Activated CD4-positive, CD25-positive, alpha-beta regulatory T cell treated with anti-CD3 and anti-CD28 coated beads, Interleukin-2, amount 50 U/mL, for 72 hours (primary cell): ENCODE measurements at regions not wholly inside any gene's neighbourhood (a gene's known extent, or its start where the extent isn't known, plus 50 kb on each side); places are given as distances from the start of the nearest gene placed in this dataset.

ENCODE experiments used
- DNase-seq: peaks from one replicate; pipeline ENCODE4 v3.0.0; 2021

DNA sequence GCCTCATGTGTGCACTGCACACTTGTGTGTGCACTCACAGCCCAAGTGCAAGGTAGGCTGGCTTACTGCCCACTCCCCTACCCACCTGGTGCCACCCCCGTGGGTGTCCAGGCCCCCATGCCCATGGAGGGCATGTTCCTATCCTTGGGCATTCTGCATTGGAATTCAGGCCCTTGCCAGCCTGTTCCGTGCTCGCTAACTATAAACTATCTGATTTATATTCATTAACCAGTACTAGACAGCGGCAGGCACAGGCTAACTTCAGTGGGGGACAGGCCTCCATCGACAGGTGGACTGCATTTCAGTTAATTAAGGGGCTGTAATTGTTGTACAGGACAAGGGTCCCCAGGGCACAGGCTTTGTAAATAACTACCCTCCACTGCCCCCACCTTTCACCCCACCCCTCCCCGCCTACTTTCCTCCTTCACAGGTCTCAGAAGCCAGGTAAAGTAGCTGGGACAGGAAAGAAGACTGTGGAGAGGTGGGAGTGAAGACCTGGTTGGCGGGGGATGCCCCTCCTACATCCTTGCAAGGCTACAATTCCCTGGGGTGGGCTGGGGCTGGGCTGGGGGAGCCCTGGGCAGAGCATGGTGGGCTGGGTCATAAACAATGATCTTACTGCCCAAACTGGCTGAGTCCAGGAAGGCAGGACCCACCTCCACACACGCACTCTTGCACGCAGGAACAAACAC is 119.0 kb upstream of the LHX1 start:
- no peak for DNase-seq

GRCh38 chr17:36823850-36824677 is 113.2 kb upstream of the LHX1 start:
- no peak for DNase-seq

GRCh38 chr17:36824678-36825101 is 112.6 kb upstream of the LHX1 start:
- DNase-seq: no peak

DNA sequence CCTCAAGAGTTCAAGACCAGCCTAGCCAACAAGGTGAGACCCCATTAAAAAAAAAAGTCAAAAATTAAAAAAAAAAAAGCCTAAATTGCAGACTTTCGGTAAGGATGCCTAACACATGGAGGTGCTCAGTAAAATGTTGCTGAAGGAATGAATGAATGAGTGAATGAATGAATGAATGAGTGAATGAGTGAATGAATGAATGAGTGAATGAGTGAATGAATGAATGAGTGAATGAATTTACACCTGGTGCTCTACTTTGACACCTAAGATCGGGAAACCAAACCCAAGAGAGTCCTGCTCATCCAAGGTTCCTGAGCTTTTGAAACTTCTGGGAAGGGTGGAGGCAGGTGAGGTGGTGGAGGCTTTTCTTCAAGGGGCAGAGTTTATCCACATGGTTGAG is 112.2 kb upstream of the LHX1 start:
- no peak for DNase-seq

DNA sequence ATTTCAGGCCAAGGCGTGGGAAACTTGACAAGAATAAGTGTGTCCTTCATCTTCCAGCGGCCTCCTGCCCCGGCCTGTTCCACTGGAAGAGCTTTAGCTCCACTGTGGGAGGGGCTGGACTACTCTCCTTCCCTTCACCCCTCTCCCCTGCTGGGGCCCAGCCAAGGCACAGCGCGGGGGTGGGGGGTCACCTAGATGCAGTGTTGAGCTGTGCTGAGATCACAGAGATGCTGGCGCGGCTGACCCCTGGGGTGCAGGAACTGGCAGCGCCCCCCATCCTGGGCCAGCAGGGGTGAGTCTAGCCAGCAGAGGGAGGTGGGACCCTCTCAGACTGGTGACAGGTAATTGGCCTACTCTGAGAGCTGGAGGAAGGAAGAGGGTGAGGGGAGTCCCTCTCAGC is 111.8 kb upstream of the LHX1 start:
- no peak for DNase-seq

DNA sequence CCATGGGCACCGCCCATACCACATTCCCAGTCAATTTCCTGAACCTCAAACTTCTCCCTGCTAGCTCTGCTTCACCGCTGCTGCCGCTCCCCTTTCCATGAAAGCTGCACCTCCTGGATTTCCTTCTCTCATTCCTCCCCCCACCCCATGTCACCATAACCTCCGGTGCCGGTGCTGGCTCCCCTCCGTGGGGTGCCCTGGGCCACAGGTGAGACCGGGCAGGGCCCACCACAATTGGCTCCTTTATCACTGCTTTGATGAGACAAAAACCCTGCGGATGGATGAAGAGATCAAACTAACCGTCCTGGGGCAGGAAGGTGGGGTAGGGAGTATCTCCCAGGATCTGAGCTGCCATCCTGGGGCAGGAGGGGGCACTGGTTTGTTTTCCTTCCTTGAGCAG is 111.3 kb upstream of the LHX1 start:
- DNase-seq: no peak

DNA sequence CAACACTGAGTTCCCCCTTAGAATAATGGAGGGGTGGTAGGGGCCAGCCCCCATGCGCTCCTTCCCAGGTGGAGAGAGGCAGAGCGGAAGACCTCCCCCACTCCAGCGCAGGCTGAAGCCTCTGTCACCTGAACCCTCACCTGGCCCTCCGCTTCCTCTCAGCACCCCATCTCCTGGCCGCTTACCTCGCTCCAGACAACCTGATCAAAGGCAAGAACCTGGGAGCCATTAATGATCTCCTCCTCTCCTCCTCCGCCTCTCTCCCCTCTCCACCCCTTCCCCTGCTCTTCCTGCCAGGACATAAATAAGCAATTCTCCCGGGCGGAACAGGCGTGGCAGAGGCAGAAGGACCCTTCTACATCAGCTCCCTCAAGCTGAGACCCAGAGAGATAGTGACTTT is 110.2 kb upstream of the LHX1 start:
- no peak for DNase-seq

- DNase-seq: no peak
Measured at GRCh38 chr17:36829676-36830075, 107.6 kb upstream of the LHX1 start.

DNA sequence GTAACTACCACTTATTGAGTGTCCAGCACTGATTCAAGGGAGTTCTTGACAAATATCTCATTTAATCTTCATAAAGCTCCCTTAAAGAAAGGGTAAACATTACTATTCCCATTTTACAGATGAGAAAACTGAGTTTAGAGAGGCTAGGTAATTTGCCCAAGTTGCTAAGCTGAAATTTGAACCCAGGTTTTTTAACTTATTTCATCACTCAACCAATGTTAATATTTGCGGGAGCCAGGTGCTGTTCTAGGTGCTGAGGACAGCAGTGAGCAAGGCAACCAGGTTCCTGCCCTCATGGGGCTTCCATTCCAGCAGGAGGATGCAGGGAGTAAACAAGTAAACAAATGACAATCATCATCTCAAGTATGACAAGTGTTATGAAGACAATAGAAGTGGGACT is 104.0 kb upstream of the LHX1 start:
- no peak for DNase-seq

GRCh38 chr17:36835036-36835435 is 102.2 kb upstream of the LHX1 start:
- no peak for DNase-seq

DNA sequence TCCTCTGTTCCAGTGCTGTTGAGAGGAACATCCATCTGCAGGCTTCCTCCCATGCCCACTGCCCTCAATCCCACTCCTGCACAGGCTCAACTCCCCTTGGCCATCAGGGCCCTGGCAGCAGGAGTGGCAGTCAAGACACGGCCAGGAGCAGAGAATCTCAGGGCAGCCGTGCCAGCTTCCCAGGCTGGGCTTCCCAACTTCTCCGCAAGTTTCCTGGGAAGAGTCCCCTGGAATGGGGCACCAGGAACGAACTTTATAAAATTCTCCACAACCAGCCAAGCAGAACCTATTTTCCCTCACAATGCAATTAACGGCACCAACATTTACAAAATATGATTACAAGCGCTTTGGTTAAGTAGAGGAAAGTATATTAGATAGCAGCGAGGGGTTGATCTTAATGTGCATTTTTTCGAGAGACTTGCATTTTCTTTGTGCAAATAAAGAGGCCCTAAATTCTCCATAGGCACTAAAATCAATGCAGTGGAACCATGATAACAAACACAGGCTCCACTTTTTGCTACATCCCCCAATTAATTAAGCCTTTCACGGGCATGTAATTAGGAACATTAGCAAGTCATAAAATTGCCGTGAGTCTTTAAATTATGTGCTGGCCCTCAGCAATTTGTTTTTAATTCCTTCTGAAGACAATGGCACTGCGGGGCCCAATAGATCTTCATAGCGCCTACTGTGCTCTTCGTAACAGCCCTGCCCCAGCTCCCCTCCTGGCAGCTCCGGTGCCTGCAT is 99.9 kb upstream of the LHX1 start:
- no peak for DNase-seq

GRCh38 chr17:36837939-36838272 is 99.4 kb upstream of the LHX1 start:
- no peak for DNase-seq

GRCh38 chr17:36839256-36839655 is 98.0 kb upstream of the LHX1 start:
- DNase-seq: no peak

DNA sequence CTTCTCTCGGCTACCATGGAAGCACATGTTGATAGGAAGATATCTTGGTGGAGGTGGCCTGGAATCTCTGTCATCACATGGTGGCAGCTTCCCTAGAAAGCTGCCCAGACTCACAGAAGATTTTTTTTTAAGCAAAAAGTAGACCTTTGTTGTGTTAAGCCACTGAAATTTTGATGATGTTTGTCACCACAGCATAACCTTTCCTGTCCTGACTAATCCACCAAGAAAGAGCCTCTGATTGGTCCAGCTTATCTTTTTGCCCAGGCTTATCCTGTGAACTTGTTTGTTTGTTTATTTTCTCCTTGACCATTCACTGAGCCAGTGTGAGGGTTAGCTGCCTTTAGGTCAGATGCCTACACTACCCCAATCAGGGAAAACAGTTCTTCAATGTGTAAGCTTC is 96.5 kb upstream of the LHX1 start:
- DNase-seq: no peak

GRCh38 chr17:36842231-36842819 is 95.0 kb upstream of the LHX1 start:
- no peak for DNase-seq

DNA sequence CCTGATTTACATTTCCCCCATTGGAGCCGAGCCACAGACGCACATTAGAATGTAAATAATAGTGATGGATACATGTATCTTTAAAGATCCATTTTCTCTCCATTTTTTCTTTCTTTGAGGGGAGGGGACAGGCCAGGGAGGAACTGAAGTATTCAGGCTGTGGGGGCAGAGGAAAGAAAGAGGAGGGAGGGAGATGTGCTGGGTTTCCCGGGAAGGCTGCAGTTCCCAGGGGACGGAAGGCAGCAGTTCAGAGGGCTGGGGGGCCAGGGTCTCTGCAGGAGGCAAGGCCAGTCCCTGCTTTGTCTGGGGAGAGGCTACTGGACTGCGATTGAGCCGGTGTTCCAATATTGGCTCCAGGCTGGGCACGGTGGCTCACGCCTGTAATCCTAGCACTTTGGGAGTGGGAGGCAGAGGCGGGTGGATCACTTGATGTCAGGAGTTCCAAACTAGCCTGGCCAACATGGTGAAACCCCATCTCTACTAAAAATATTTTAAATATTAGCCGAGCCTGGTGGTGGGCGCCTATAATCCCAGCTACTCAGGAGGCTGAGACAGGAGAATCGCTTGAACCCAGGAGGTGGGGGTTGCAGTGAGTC is 94.2 kb upstream of the LHX1 start:
- no peak for DNase-seq

GRCh38 chr17:36844013-36844412 is 93.3 kb upstream of the LHX1 start:
- no peak for DNase-seq

DNA sequence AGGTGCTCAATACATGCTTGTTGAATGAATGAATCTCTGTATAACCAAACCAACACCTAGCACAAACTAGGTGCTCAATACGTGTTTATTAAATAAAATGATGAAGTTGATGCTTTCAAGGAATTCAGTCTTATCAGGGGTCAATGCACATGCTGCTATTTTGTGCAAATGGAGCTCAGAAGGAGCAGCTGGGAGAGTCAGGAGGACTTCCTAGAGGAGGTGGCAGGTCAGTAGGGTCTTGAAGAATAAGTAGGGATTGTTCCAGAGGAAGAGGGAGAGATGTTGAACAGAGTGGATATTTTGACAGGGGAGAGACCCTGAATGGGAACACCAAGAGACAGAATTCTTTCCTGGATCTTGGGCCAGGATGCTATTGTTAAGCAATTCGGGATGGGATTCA is 92.7 kb upstream of the LHX1 start:
- no peak for DNase-seq

DNA sequence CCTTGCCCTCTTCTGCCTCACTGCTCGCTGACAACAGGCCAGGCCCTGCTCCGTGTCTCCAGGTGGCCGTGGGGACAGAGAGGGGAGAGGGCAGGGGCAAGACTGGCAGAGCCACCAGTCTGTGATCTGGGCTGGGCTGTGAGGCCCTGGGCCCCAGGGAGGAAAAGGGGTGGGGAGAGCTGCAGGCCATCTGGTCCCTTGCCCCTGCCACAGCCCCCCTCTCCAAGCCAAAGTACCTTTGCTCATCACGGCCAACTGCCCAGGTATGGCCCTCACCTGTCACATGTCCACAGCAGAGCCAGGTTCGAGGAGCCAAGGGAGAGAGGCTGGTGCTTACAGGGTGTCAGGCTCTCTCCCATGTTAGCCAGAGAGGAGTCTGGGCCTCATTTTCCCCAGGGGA is 91.4 kb upstream of the LHX1 start:
- DNase-seq: no peak

- no peak for DNase-seq
Measured at GRCh38 chr17:36846410-36847292, 90.6 kb upstream of the LHX1 start.

GRCh38 chr17:36848008-36848902 is 89.0 kb upstream of the LHX1 start:
- DNase-seq: no peak
